Kidney (tissue), 13 donors: ENCODE measurements at regions not wholly inside any gene's neighbourhood (a gene's known extent, or its start where the extent isn't known, plus 50 kb on each side); places are given as distances from the start of the nearest gene placed in this dataset.

Experiments
- DNase-seq, 5 donors: peaks; one replicate each; pipeline ENCODE4 v3.0.0-alpha.2; 2013 to 2020
- FAIRE-seq: peaks from 2 replicates; lab custom pipeline; 2012; peaks lifted over from hg19 to GRCh38; lab: Jason Lieb, UNC
- H3K27ac ChIP-seq, 2 donors: one replicate each; pipeline ENCODE4 v1.7.0; 2013; ENCODE audit warnings: low read depth in 2 of 2, low read length in 2 of 2, inconsistent platforms in 1 of 2
- H3K27me3 ChIP-seq: one replicate; pipeline ENCODE4 v1.7.1; 2013; ENCODE audit warnings: low read length, inconsistent platforms; ENCODE audit not compliant: control insufficient read depth, insufficient read depth
- H3K36me3 ChIP-seq, 3 donors: one replicate each; pipeline versions ENCODE4 v1.7.0 to v1.7.1; 2013; ENCODE audit warnings: low read length in 3 of 3, control low read depth in 1 of 3, inconsistent platforms in 1 of 3; ENCODE audit not compliant: insufficient read depth in 3 of 3, control insufficient read depth in 2 of 3
- H3K4me1 ChIP-seq, 3 donors: one replicate each; pipeline versions ENCODE4 v1.7.0 to v1.7.1; 2013; ENCODE audit warnings: low read length in 3 of 3, inconsistent platforms in 1 of 3, low read depth in 1 of 3; ENCODE audit not compliant: control insufficient read depth in 2 of 3, insufficient read depth in 2 of 3
- H3K4me3 ChIP-seq, 3 donors: one replicate each; pipeline versions ENCODE4 v1.7.0 to v1.8.1; 2013; ENCODE audit warnings: low read length in 3 of 3, control low read depth in 1 of 3, inconsistent platforms in 1 of 3
- H3K9ac ChIP-seq, 3 donors: one replicate each; pipeline versions ENCODE4 v1.7.0 to v1.7.1; 2013; ENCODE audit warnings: low read length in 3 of 3, control low read depth in 1 of 3, inconsistent platforms in 1 of 3
- H3K9me3 ChIP-seq, 3 donors: one replicate each; pipeline versions ENCODE4 v1.7.0 to v1.7.1; 2013; ENCODE audit warnings: low read length in 3 of 3, control low read depth in 1 of 3, inconsistent platforms in 1 of 3; ENCODE audit not compliant: control insufficient read depth in 2 of 3, insufficient read depth in 1 of 3
- CTCF ChIP-seq: IDR thresholded peaks from 3 replicates; pipeline ENCODE4 v1.5.1; 2012; ENCODE audit warnings: mild to moderate bottlenecking, moderate library complexity, borderline replicate concordance; ENCODE audit not compliant: insufficient read depth; ENCODE audit errors: extremely low read depth
- intact Hi-C: fragments of 100-400 bp; cut with DNase I; formaldehyde crosslinking; loops from one replicate; pipeline ENCODE4 v1.11.1; 2022
- donor health status: control.
- donor health status: control.
- donor health status: control.
- donor health status: control.
- donor health status: control.
- donor health status: DM: yes; HTN: yes; CAD: no.
- donor health status: Normal renal cell carcinoma (clear cell type).

GRCh38 chr13:73741742-73742141, 392.5 kb downstream of the KLF12 start:
- Histone ChIP-seq H3K27me3 (no peaks in the 10 kb centered on the region), H3K9ac (no peak overlapping the region), H3K4me3 (no peak overlapping the region), H3K4me1 (no peaks in the 10 kb centered on the region), H3K27ac (no peak overlapping the region), H3K9me3 (no peaks in the 10 kb centered on the region), H3K36me3 (no peaks in the 10 kb centered on the region)
- intact Hi-C loops, result no loop called here
- no peak for TF ChIP-seq CTCF
- FAIRE-seq (no peak), DNase-seq (no peak)

- TF ChIP-seq CTCF, result no peak
- no peaks in the 10 kb centered on the region for H3K36me3 ChIP-seq
- intact Hi-C loops, result no loop called here
- H3K4me3 ChIP-seq, result no peak overlapping the region
- no peaks in the 10 kb centered on the region for H3K9me3 ChIP-seq
- H3K9ac ChIP-seq, result no peak overlapping the region
- DNase-seq (no peak), FAIRE-seq (no peak)
- no peaks in the 10 kb centered on the region for H3K4me1 ChIP-seq
- no peak overlapping the region for H3K27ac ChIP-seq
- H3K27me3 ChIP-seq, result no peaks in the 10 kb centered on the region
These were observed 393.1 kb downstream of the KLF12 start for GRCh38 chr13:73741111-73741510.

- intact Hi-C loops, result no loop called here
- no peak overlapping the region for H3K9ac ChIP-seq
- H3K4me3 ChIP-seq, result no peak overlapping the region
- H3K27ac ChIP-seq, result no peak overlapping the region
- no peaks in the 10 kb centered on the region for H3K36me3 ChIP-seq
- no peak for DNase-seq
- no peaks in the 10 kb centered on the region for H3K4me1 ChIP-seq
- no peak for FAIRE-seq
- no peak for TF ChIP-seq CTCF
- no peaks in the 10 kb centered on the region for H3K27me3 ChIP-seq
- no peaks in the 10 kb centered on the region for H3K9me3 ChIP-seq
These were observed 393.5 kb downstream of the KLF12 start for GRCh38 chr13:73740666-73741065.

- intact Hi-C loops, result no loop called here
- H3K36me3 ChIP-seq, result no peaks in the 10 kb centered on the region
- FAIRE-seq (no peak), DNase-seq (no peak)
- no peak overlapping the region for H3K9ac ChIP-seq
- H3K4me3 ChIP-seq, result no peak overlapping the region
- no peak for TF ChIP-seq CTCF
- peaks cover 0 to 2% (median 0%) of the 10 kb centered on the region in 3 donors for H3K4me1 ChIP-seq
- no peaks in the 10 kb centered on the region for H3K27me3 ChIP-seq
- H3K9me3 ChIP-seq, result no peaks in the 10 kb centered on the region
- no peak overlapping the region for H3K27ac ChIP-seq
These were observed 394.8 kb downstream of the KLF12 start for GRCh38 chr13:73739394-73739793.
